ENCODE measurements at regions not wholly inside any gene's neighbourhood (a gene's known extent, or its start where the extent isn't known, plus 50 kb on each side); places are given as distances from the start of the nearest gene placed in this dataset.

DNA sequence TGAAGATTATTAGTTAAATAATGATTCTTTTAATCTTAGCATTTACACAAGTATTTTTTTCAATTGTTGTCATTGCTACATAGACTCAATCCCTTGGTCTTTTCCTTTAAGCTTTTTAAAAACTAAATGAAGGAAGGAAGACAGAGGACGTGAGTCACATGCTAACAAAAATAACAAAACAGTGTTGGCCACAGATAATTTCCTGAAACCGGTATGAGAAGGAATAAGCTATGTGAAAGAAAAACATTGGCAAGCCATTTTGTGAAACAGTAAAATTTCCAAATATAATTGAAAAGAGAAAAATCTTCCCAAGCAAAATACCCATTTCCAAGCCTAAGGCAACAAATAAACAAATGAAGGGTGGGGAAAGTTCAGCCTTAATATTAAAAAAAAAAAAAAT, 223.0 kb downstream of the AHR start:
- Histone ChIP-seq H3K79me2 (ENCODE audit: insufficient read depth, low read length) (no peaks in the 10 kb centered on the region), H3K4me3 (replicated peaks in 1 of 2; ENCODE audit: low read depth in 1 of 2, low read length in 2 of 2) (no peak overlapping the region), H3K27ac (ENCODE audit: low read depth, low read length) (no peak overlapping the region), H3K36me3 (ENCODE audit: control insufficient read depth in 1 of 2, insufficient read depth in 2 of 2, low read length in 2 of 2) (no peaks in the 10 kb centered on the region), H4K20me1 (ENCODE audit: insufficient read depth) (no peaks in the 10 kb centered on the region), H3K4me2 (ENCODE audit: low read length) (no peak overlapping the region), H2AFZ (ENCODE audit: low read depth, low read length, poor library complexity, severe bottlenecking) (peak overlapping the region; percentile 29), H3K9me3 (ENCODE audit: control insufficient read depth in 1 of 2, insufficient read depth in 1 of 2, low read depth in 1 of 2, low read length in 2 of 2) (no peaks in the 10 kb centered on the region), H3K9ac (ENCODE audit: low read length) (no peak overlapping the region), H3K27me3 (ENCODE audit: insufficient read depth, low read length) (no peaks in the 10 kb centered on the region), H3K4me1 (ENCODE audit: control insufficient read depth in 1 of 2, insufficient read depth in 2 of 2, low read length in 2 of 2) (no peaks in the 10 kb centered on the region), H3K9me2 (ENCODE audit: insufficient read depth) (no peaks in the 10 kb centered on the region)
- intact Hi-C loops (cut with micrococcal nuclease), result no loop called here
- ChIA-PET POLR2A (no interaction called here), RAD21 (ENCODE audit: low non-redundant PET in 1 of 2, low total read pairs in 2 of 2, uncharacterized antibody in 2 of 2, unreplicated experiment in 2 of 2) (no interaction called here), CTCF (interaction anchor here (1.0 kb wide), 2 partner anchors 9 kb away, joined by 3 to 4 read pairs; no protein-coding TSS in a partner anchor)
- DNase-seq (ENCODE audit: low read depth, low spot score) (no peak), ATAC-seq (no peak)
- BruUV-seq (replicated peaks), result no TSS peak
- TF ChIP-seq TCF7L2 (IDR thresholded peaks at IDR 0.05; ENCODE audit: borderline replicate concordance, extremely low read depth, insufficient read depth, insufficient read length), result no peak
- TF ChIP-seq, protein P1, sequence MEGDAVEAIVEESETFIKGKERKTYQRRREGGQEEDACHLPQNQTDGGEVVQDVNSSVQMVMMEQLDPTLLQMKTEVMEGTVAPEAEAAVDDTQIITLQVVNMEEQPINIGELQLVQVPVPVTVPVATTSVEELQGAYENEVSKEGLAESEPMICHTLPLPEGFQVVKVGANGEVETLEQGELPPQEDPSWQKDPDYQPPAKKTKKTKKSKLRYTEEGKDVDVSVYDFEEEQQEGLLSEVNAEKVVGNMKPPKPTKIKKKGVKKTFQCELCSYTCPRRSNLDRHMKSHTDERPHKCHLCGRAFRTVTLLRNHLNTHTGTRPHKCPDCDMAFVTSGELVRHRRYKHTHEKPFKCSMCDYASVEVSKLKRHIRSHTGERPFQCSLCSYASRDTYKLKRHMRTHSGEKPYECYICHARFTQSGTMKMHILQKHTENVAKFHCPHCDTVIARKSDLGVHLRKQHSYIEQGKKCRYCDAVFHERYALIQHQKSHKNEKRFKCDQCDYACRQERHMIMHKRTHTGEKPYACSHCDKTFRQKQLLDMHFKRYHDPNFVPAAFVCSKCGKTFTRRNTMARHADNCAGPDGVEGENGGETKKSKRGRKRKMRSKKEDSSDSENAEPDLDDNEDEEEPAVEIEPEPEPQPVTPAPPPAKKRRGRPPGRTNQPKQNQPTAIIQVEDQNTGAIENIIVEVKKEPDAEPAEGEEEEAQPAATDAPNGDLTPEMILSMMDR (IDR thresholded peaks at IDR 0.05 in 2 of 3, conservative IDR thresholded peaks at IDR 0.05 in 1 of 3; ENCODE audit: borderline replicate concordance in 1 of 3, insufficient read depth in 1 of 3, low read depth in 2 of 3, low read length in 2 of 3), result no peak
- TF ChIP-seq, protein P2, sequence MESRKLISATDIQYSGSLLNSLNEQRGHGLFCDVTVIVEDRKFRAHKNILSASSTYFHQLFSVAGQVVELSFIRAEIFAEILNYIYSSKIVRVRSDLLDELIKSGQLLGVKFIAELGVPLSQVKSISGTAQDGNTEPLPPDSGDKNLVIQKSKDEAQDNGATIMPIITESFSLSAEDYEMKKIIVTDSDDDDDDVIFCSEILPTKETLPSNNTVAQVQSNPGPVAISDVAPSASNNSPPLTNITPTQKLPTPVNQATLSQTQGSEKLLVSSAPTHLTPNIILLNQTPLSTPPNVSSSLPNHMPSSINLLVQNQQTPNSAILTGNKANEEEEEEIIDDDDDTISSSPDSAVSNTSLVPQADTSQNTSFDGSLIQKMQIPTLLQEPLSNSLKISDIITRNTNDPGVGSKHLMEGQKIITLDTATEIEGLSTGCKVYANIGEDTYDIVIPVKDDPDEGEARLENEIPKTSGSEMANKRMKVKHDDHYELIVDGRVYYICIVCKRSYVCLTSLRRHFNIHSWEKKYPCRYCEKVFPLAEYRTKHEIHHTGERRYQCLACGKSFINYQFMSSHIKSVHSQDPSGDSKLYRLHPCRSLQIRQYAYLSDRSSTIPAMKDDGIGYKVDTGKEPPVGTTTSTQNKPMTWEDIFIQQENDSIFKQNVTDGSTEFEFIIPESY (IDR thresholded peaks at IDR 0.05; ENCODE audit: extremely low read depth, insufficient replicate concordance, low read length), result no peak
- TF ChIP-seq SIN3A (IDR thresholded peaks at IDR 0.05; ENCODE audit: low read depth), result no peak
- TF ChIP-seq POLR2A (IDR thresholded peaks at IDR 0.05; ENCODE audit: borderline replicate concordance, extremely low read depth, insufficient read depth, insufficient read length), result no peak
- TF ChIP-seq ZNF274 (IDR thresholded peaks at IDR 0.05; ENCODE audit: low read depth, low read length), result no peak
- no peak for TF ChIP-seq SP1 (IDR thresholded peaks at IDR 0.05; ENCODE audit: low read depth)
- TF ChIP-seq, protein P3, sequence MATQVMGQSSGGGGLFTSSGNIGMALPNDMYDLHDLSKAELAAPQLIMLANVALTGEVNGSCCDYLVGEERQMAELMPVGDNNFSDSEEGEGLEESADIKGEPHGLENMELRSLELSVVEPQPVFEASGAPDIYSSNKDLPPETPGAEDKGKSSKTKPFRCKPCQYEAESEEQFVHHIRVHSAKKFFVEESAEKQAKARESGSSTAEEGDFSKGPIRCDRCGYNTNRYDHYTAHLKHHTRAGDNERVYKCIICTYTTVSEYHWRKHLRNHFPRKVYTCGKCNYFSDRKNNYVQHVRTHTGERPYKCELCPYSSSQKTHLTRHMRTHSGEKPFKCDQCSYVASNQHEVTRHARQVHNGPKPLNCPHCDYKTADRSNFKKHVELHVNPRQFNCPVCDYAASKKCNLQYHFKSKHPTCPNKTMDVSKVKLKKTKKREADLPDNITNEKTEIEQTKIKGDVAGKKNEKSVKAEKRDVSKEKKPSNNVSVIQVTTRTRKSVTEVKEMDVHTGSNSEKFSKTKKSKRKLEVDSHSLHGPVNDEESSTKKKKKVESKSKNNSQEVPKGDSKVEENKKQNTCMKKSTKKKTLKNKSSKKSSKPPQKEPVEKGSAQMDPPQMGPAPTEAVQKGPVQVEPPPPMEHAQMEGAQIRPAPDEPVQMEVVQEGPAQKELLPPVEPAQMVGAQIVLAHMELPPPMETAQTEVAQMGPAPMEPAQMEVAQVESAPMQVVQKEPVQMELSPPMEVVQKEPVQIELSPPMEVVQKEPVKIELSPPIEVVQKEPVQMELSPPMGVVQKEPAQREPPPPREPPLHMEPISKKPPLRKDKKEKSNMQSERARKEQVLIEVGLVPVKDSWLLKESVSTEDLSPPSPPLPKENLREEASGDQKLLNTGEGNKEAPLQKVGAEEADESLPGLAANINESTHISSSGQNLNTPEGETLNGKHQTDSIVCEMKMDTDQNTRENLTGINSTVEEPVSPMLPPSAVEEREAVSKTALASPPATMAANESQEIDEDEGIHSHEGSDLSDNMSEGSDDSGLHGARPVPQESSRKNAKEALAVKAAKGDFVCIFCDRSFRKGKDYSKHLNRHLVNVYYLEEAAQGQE (IDR thresholded peaks at IDR 0.05; ENCODE audit: low read depth), result no peak
- TF ChIP-seq, protein P4, sequence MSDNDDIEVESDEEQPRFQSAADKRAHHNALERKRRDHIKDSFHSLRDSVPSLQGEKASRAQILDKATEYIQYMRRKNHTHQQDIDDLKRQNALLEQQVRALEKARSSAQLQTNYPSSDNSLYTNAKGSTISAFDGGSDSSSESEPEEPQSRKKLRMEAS (IDR thresholded peaks at IDR 0.05), result no peak
- no peak for TF ChIP-seq JUND (IDR thresholded peaks at IDR 0.05)
- no peak for TF ChIP-seq ZFX (IDR thresholded peaks at IDR 0.05)
- no peak for TF ChIP-seq EZH2 (IDR thresholded peaks at IDR 0.05)
- no peak for TF ChIP-seq YY1 (IDR thresholded peaks at IDR 0.05; ENCODE audit: extremely low read depth, insufficient replicate concordance, low read depth, low read length)
- TF ChIP-seq RAD21 (IDR thresholded peaks at IDR 0.05; ENCODE audit: low read depth), result no peak
- TF ChIP-seq ELF1 (IDR thresholded peaks at IDR 0.05; ENCODE audit: borderline replicate concordance, low read depth), result no peak
- TF ChIP-seq CEBPB (IDR thresholded peaks at IDR 0.05; ENCODE audit: low read depth), result no peak
- no peak for TF ChIP-seq EZH2phosphoT487 (IDR thresholded peaks at IDR 0.05; ENCODE audit: borderline replicate concordance)
- no peak for TF ChIP-seq EGR1 (IDR thresholded peaks at IDR 0.05; ENCODE audit: low read depth)
- TF ChIP-seq FOSL1 (IDR thresholded peaks at IDR 0.05; ENCODE audit: low read depth), result no peak
- TF ChIP-seq, protein P5, sequence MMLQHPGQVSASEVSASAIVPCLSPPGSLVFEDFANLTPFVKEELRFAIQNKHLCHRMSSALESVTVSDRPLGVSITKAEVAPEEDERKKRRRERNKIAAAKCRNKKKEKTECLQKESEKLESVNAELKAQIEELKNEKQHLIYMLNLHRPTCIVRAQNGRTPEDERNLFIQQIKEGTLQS (IDR thresholded peaks at IDR 0.05), result no peak
